Parathyroid adenoma (tissue), 2 donors: ENCODE measurements at regions not wholly inside any gene's neighbourhood (a gene's known extent, or its start where the extent isn't known, plus 50 kb on each side); places are given as distances from the start of the nearest gene placed in this dataset.

Source experiments
- H2AFZ ChIP-seq: fragments of 300-600 bp; sonication (generic); one replicate; pipeline ENCODE4 v1.7.0; 2017; ENCODE audit warnings: antibody characterized with exemption, mild to moderate bottlenecking
- H3K27ac ChIP-seq: fragments of 300-600 bp; sonication (generic); one replicate; pipeline ENCODE4 v1.7.0; 2017
- H3K27me3 ChIP-seq: fragments of 300-600 bp; sonication (generic); one replicate; pipeline ENCODE4 v1.7.0; 2017; ENCODE audit warnings: low read length; ENCODE audit not compliant: control insufficient read depth, insufficient read depth
- H3K36me3 ChIP-seq: fragments of 300-600 bp; sonication (generic); one replicate; pipeline ENCODE4 v1.7.0; 2017; ENCODE audit warnings: low read length; ENCODE audit not compliant: control insufficient read depth, insufficient read depth
- H3K4me1 ChIP-seq: fragments of 300-600 bp; sonication (generic); one replicate; pipeline ENCODE4 v1.7.0; 2017; ENCODE audit warnings: control low read depth
- H3K4me2 ChIP-seq: fragments of 300-600 bp; sonication (generic); one replicate; pipeline ENCODE4 v1.7.0; 2017; ENCODE audit warnings: low read length
- H3K4me3 ChIP-seq: fragments of 300-600 bp; sonication (generic); one replicate; pipeline ENCODE4 v1.7.0; 2017; ENCODE audit warnings: low read depth, low read length
- H3K79me2 ChIP-seq: fragments of 300-600 bp; sonication (generic); one replicate; pipeline ENCODE4 v1.7.0; 2017; ENCODE audit warnings: control low read depth
- H3K9ac ChIP-seq: fragments of 300-600 bp; sonication (generic); one replicate; pipeline ENCODE4 v1.7.0; 2017; ENCODE audit warnings: mild to moderate bottlenecking
- H3K9me3 ChIP-seq: fragments of 300-600 bp; sonication (generic); one replicate; pipeline ENCODE4 v1.7.0; 2017; ENCODE audit warnings: low read length; ENCODE audit not compliant: control insufficient read depth
- TF ChIP-seq, protein P1 (sequence below): fragments of 300-600 bp; sonication (generic); IDR thresholded peaks from one replicate; pipeline ENCODE4 v1.7.0; 2017; ENCODE audit warnings: antibody characterized with exemption, mild to moderate bottlenecking
- donor health status: primary hyperparathyroidism.

GRCh38 chr4:29142708-29143107 lies 1577.5 kb upstream of the PCDH7 start:
- TF ChIP-seq, protein P1, sequence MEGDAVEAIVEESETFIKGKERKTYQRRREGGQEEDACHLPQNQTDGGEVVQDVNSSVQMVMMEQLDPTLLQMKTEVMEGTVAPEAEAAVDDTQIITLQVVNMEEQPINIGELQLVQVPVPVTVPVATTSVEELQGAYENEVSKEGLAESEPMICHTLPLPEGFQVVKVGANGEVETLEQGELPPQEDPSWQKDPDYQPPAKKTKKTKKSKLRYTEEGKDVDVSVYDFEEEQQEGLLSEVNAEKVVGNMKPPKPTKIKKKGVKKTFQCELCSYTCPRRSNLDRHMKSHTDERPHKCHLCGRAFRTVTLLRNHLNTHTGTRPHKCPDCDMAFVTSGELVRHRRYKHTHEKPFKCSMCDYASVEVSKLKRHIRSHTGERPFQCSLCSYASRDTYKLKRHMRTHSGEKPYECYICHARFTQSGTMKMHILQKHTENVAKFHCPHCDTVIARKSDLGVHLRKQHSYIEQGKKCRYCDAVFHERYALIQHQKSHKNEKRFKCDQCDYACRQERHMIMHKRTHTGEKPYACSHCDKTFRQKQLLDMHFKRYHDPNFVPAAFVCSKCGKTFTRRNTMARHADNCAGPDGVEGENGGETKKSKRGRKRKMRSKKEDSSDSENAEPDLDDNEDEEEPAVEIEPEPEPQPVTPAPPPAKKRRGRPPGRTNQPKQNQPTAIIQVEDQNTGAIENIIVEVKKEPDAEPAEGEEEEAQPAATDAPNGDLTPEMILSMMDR = no peak
- H3K79me2 ChIP-seq = no peaks in the 10 kb centered on the region

GRCh38 chr4:29151584-29151983 lies 1568.6 kb upstream of the PCDH7 start:
- no peaks in the 10 kb centered on the region for H3K9me3 ChIP-seq
- no peak overlapping the region for H3K27ac ChIP-seq
- no peaks in the 10 kb centered on the region for H3K27me3 ChIP-seq
- TF ChIP-seq, protein P1 = no peak
- H2AFZ ChIP-seq = no peak overlapping the region
- no peaks in the 10 kb centered on the region for H3K36me3 ChIP-seq
- H3K4me1 ChIP-seq = no peaks in the 10 kb centered on the region
- no peak overlapping the region for H3K4me2 ChIP-seq
- H3K4me3 ChIP-seq = no peak overlapping the region
- H3K79me2 ChIP-seq = no peaks in the 10 kb centered on the region
- H3K9ac ChIP-seq = no peak overlapping the region

More at GRCh38 chr4:29142708-29143107, 1577.5 kb upstream of the PCDH7 start:
- no peak overlapping the region for H2AFZ ChIP-seq
- no peak overlapping the region for H3K9ac ChIP-seq
- no peaks in the 10 kb centered on the region for H3K36me3 ChIP-seq
- H3K4me2 ChIP-seq = no peak overlapping the region
- H3K27ac ChIP-seq = no peak overlapping the region
- no peaks in the 10 kb centered on the region for H3K4me1 ChIP-seq
- H3K27me3 ChIP-seq = no peaks in the 10 kb centered on the region
- H3K9me3 ChIP-seq = no peaks in the 10 kb centered on the region
- no peak overlapping the region for H3K4me3 ChIP-seq

- Histone ChIP-seq H3K27ac (no peak overlapping the region), H3K4me3 (no peak overlapping the region), H3K4me2 (no peak overlapping the region), H3K9me3 (no peaks in the 10 kb centered on the region), H3K36me3 (no peaks in the 10 kb centered on the region), H3K9ac (no peak overlapping the region), H3K4me1 (no peaks in the 10 kb centered on the region), H2AFZ (no peak overlapping the region), H3K27me3 (no peaks in the 10 kb centered on the region), H3K79me2 (no peaks in the 10 kb centered on the region)
- TF ChIP-seq, protein P1 = no peak
These were observed 1566.5 kb upstream of the PCDH7 start for GRCh38 chr4:29153642-29154041.

DNA sequence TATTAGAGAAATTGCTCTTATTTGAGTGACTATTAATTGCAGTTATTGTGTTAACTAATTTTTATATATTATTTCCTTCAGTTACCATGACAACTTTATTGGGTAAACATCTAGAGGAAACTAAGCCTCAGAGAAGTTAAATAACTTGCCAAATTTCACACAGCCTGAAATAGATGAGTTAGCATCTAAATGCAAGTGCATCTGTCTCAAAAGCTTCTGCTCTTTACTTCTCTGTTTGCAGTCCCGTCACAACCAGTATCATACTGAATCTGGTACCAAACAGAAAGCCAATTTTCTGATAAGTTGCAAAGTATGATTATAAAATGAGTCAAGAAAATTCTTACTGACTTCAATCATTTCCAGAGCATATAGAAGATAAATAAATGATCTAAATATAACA lies 1544.9 kb upstream of the PCDH7 start:
- Histone ChIP-seq H3K4me2 (no peak overlapping the region), H3K27ac (no peak overlapping the region), H3K9me3 (no peaks in the 10 kb centered on the region), H3K4me1 (no peaks in the 10 kb centered on the region), H3K9ac (no peak overlapping the region), H3K79me2 (no peaks in the 10 kb centered on the region), H3K36me3 (no peaks in the 10 kb centered on the region), H3K27me3 (no peaks in the 10 kb centered on the region), H3K4me3 (no peak overlapping the region), H2AFZ (no peak overlapping the region)
- TF ChIP-seq, protein P1 = no peak

- Histone ChIP-seq H2AFZ (no peak overlapping the region), H3K4me3 (no peak overlapping the region), H3K36me3 (no peaks in the 10 kb centered on the region), H3K4me2 (no peak overlapping the region), H3K27ac (no peak overlapping the region), H3K9me3 (no peaks in the 10 kb centered on the region), H3K9ac (no peak overlapping the region), H3K4me1 (no peaks in the 10 kb centered on the region), H3K27me3 (no peaks in the 10 kb centered on the region), H3K79me2 (no peaks in the 10 kb centered on the region)
- TF ChIP-seq, protein P1 = no peak
These were observed 1521.1 kb upstream of the PCDH7 start for GRCh38 chr4:29199025-29199424.
